GM12872 (cell line): ENCODE measurements at regions not wholly inside any gene's neighbourhood (a gene's known extent, or its start where the extent isn't known, plus 50 kb on each side); places are given as distances from the start of the nearest gene placed in this dataset.

Experiments used
- TF ChIP-seq, protein P1 (sequence below): IDR thresholded peaks from 3 replicates; pipeline ENCODE4 v1.5.1; 2011; ENCODE audit warnings: low read depth, mild to moderate bottlenecking, low read length, moderate library complexity; ENCODE audit not compliant: insufficient read depth

DNA sequence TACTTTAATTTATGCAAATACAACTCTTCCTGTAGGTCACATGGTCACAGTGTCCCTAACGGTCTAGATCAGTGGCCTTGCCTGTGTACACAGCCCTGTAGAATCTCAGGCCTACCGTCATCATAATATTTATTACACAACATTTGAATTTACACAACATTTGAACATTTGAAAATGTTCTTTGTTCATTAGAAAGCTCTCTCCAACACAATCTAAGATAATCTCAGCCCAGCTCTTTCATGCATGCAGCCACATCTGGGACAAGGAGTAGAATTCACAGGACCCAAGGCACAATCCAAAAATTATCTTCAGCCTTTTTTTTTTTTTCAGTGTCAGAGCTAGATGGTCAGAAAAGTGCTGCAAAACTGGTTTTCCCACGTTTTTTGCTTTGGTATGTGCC, 892.8 kb downstream of the TFAP2A start:
- TF ChIP-seq, protein P1, sequence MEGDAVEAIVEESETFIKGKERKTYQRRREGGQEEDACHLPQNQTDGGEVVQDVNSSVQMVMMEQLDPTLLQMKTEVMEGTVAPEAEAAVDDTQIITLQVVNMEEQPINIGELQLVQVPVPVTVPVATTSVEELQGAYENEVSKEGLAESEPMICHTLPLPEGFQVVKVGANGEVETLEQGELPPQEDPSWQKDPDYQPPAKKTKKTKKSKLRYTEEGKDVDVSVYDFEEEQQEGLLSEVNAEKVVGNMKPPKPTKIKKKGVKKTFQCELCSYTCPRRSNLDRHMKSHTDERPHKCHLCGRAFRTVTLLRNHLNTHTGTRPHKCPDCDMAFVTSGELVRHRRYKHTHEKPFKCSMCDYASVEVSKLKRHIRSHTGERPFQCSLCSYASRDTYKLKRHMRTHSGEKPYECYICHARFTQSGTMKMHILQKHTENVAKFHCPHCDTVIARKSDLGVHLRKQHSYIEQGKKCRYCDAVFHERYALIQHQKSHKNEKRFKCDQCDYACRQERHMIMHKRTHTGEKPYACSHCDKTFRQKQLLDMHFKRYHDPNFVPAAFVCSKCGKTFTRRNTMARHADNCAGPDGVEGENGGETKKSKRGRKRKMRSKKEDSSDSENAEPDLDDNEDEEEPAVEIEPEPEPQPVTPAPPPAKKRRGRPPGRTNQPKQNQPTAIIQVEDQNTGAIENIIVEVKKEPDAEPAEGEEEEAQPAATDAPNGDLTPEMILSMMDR = no peak

DNA sequence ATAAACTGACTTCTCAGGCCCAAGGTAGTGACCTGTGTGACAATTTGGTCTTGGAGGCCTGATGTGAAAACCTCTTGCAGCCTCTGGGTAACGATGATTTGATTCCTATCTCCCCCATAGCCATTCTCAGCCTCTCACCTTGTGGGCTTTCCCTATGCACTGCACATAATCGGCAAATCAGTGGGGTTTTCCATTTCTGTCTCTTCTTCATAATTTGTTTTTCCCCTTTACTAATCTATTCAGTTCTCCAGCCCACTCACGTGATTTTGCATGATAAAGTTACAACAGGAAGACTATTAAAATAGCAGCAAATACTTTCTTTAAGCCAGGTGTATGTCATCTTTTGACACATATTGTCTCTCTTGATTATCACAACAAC, 893.7 kb downstream of the TFAP2A start:
- TF ChIP-seq, protein P1 = no peak

DNA sequence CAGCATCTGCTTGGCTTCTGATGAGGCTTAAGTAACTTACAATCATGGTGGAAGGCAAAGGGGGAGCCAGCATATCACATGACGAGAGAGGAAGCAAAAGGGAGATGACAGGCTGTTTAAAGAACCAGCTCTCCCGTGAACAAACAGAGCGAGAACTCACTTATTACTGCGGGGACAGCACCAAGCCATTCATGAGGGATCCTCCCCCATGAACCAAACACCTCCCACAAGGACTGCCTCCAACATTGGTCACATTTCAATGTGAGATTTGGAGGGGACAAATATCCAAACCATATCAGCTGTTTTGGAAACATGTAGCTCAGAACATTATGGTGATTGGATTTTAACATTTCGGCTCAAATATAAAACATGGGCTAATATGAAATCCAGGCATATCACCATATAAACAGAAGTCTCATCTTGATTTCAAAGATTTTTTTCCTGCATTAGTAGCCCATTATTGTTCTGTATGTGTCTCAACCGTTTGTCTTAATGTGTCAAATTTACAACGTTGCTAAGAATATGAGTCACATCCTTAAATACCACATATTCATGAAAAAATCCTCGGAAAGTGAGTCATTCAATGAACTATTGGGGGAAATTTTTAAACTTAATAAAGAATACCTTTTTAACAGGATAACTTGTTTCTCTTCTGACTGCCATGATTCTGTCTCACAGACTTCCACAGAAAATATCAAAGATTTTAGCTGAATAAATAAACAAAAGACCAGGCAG, 894.3 kb downstream of the TFAP2A start:
- TF ChIP-seq, protein P1 = no peak

DNA sequence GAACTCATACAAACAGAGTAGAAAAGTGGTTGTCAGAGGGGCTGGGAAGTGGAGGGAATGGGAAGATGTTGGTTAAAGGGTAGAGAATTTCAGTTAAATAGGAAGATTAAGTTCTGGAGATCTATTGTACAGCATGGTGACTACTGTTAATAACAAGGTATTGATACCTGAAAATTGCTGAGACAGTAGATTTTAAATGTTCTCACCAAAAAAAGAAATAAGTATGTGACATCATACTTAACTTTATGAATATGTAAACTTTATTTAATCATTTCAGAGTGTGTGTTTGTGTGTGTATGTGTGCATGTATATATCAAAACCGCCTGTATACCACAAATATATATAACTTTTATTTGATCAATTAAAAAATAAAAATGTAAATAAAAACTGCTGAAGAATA, 896.4 kb downstream of the TFAP2A start:
- TF ChIP-seq, protein P1 = no peak

DNA sequence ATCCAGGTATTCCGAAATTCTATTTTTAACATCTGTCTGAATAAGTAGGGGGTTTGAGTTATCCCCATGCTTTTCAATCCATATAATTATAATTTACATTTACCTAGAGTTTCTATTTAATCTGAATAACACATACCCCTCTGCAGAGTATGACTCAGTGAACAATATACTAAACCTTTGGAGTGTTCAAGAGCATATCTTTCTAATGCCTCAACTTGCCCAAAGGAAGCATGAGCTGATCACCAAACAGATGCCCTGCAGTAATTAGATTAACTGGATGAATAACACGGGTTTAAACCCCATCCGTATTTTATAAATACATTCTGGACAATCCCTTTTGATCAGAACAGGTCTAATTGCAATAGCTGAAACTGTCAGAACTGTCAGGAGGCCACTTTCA, 897.1 kb downstream of the TFAP2A start:
- TF ChIP-seq, protein P1 = no peak

DNA sequence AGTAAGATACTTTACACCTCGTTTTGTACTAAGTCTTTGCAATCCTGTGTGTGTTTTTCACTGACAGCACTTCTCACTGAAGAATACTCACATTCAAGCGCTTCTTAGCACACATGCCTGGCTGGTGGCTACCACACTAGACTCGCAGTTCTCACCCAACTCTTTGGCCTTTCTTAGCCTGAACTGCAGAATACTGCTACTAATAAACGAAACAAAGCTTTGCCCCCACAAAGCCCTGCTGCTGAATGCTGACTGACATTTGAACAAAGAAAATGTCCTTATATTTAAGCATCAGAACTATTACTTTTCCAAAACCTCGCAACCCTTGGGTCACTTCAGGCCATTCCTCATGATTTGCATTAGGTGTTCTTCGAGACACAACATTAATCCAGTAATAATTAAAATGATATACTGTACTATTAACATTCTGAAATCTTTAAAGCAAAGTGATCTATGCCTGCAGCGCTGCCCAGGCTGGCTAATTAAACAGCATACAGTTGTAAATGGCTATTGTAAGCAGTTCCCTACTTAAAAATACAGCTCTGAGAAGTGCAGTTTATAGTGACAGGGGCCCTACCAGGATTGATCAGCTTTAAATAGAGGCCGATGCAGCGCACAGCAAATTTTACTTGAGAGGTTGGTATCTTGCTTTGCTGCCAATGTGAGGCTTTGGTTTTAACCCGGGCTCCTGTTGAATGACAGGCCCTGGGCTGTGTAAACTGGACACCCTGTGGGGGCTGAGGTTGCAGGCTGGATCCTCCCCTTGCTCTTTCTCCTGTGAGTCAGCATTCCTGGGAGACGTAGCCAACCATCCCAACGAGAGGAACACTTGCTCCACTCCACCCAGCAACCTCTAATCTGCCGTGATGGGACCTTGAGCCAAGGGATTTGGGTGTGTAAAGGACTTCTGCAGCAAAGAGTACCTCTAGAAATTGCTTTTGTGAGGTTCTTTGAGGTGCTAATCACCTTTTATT, 899.0 kb downstream of the TFAP2A start:
- TF ChIP-seq, protein P1 = no peak

DNA sequence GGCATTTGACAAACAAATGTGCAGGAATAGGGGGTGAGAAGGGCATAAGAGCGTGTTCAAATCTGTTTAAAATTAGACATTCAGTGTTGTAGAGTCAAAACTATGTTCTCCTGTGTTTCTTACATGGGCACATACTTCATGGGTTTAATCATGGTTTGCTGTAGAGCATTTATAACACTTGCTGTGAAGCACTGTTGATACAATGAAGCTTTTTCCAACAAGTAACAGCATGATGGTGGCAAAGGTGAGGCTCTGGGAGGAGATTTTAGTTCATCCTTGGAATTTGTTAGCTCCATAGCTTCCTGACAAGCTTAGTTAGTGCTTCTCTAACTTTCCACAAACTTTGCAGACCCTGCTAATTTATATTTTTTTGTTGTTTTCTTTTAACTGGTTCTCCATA, 900.7 kb downstream of the TFAP2A start:
- TF ChIP-seq, protein P1 = no peak
